GM19328 (cell line): ENCODE measurements at regions not wholly inside any gene's neighbourhood (a gene's known extent, or its start where the extent isn't known, plus 50 kb on each side); places are given as distances from the start of the nearest gene placed in this dataset.

ENCODE experiments used
- ATAC-seq: cut with Tn5 transposase; IDR thresholded peaks from one replicate; pipeline ENCODE4 v1.9.1; 2021; ENCODE audit warnings: mild to moderate bottlenecking, moderate library complexity; ENCODE audit not compliant: unreplicated experiment

GRCh38 chr4:62410371-62411003 lies 1210.4 kb downstream of the ADGRL3 start:
- ATAC-seq, result no peak

- ATAC-seq, result no peak
These were observed 1208.3 kb downstream of the ADGRL3 start for GRCh38 chr4:62408454-62408853.

GRCh38 chr4:62407534-62407933 lies 1207.4 kb downstream of the ADGRL3 start:
- ATAC-seq, result no peak

GRCh38 chr4:62402088-62402806 lies 1202.1 kb downstream of the ADGRL3 start:
- no peak for ATAC-seq

GRCh38 chr4:62399242-62399641 lies 1199.1 kb downstream of the ADGRL3 start:
- ATAC-seq, result no peak

- ATAC-seq, result no peak
These were observed 1198.2 kb downstream of the ADGRL3 start for GRCh38 chr4:62398318-62398717.

- no peak for ATAC-seq
These were observed 1194.6 kb downstream of the ADGRL3 start for GRCh38 chr4:62394766-62395165.

- ATAC-seq, result no peak
These were observed 1187.7 kb downstream of the ADGRL3 start for GRCh38 chr4:62387808-62388207.

GRCh38 chr4:62377700-62378099 lies 1177.6 kb downstream of the ADGRL3 start:
- ATAC-seq, result no peak

- ATAC-seq, result no peak
These were observed 1177.1 kb downstream of the ADGRL3 start for GRCh38 chr4:62377245-62377644.

GRCh38 chr4:62366939-62367338 lies 1166.8 kb downstream of the ADGRL3 start:
- ATAC-seq, result no peak

GRCh38 chr4:62360156-62360545 lies 1160.0 kb downstream of the ADGRL3 start:
- ATAC-seq, result no peak

- ATAC-seq, result no peak
These were observed 1159.5 kb downstream of the ADGRL3 start for GRCh38 chr4:62359441-62360155.

GRCh38 chr4:62344915-62345314 lies 1144.8 kb downstream of the ADGRL3 start:
- ATAC-seq, result no peak

- ATAC-seq, result no peak
These were observed 1144.3 kb downstream of the ADGRL3 start for GRCh38 chr4:62344474-62344873.

- ATAC-seq, result no peak
These were observed 1142.2 kb downstream of the ADGRL3 start for GRCh38 chr4:62342346-62342745.

GRCh38 chr4:62328526-62328925 lies 1128.4 kb downstream of the ADGRL3 start:
- ATAC-seq, result no peak

GRCh38 chr4:62327612-62328297 lies 1127.6 kb downstream of the ADGRL3 start:
- no peak for ATAC-seq

- no peak for ATAC-seq
These were observed 1124.1 kb downstream of the ADGRL3 start for GRCh38 chr4:62324215-62324614.

- no peak for ATAC-seq
These were observed 1120.5 kb downstream of the ADGRL3 start for GRCh38 chr4:62320612-62321011.

GRCh38 chr4:62302710-62303109 lies 1102.6 kb downstream of the ADGRL3 start:
- ATAC-seq, result no peak
